NCI-H1105 (cell line): ENCODE measurements at regions not wholly inside any gene's neighbourhood (a gene's known extent, or its start where the extent isn't known, plus 50 kb on each side); places are given as distances from the start of the nearest gene placed in this dataset.
"Not testable (repeated sequence)": the region's sequence is repeated elsewhere in the genome, so short reads cannot be mapped to it uniquely, and the experiment has no call there.

Experiments used
- DNase-seq: peaks from one replicate; lab custom pipeline; 2025; lab: John Stamatoyannopoulos, UW

GRCh38 chr5:25393256-25393655 is 748.5 kb upstream of the CDH10 start:
- no peak for DNase-seq

DNA sequence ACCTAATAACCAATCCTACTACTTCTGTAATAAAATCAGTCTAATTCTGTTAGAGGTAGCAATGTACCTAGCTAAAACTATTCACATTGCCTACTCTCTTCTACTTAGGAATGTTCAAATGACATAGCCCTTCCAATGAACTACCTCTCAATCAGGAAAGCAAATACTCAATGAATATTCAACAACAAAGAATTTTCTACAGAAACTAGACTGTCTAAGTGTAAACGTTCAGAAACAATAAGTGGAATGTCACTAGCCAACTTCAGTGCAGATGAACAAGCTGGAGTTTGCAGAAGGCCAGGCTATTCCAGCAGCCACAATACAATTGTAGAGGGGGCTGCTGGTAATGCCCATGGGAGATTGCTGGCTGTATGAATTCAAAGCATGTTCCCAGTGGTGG is 743.2 kb upstream of the CDH10 start:
- DNase-seq: no peak

DNA sequence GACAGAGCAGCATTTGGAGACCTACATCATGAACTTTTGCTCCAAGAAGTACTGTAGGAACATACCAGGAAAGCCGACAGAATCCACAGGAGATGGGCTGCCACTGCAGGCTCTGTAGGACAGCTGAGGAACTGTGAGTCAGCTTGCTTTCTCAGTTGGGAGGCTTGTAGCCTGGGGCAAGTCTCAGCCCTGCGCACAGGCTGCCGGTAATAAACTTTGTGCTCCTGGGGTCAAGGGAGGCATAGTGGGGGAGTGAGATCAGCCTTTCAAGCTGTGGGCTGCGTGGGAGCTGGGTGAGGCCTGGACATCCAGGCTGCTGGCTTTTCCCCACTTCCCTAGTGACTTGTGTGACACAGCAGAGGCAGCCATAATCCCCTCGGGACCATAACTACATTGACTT is 718.0 kb upstream of the CDH10 start:
- DNase-seq: no peak

DNA sequence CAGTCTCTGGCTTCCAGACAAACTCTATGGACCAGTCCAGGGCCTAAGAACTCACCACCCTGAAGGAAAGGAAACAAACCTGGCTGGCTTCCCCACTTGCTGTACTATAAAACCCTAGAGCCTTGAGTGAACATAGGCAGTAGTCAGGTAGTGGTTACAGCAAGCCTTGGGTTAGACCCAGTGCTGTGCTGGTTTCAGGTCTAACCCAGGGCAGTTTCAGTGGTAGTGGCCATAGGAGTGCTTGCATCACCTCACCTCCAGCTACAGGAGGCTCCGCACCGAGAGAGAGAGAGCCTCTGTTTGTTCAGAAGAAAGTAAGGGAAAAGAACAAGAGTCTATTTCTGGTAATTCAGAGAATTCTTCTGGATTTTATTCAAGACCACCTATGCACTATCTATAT is 714.1 kb upstream of the CDH10 start:
- no peak for DNase-seq

DNA sequence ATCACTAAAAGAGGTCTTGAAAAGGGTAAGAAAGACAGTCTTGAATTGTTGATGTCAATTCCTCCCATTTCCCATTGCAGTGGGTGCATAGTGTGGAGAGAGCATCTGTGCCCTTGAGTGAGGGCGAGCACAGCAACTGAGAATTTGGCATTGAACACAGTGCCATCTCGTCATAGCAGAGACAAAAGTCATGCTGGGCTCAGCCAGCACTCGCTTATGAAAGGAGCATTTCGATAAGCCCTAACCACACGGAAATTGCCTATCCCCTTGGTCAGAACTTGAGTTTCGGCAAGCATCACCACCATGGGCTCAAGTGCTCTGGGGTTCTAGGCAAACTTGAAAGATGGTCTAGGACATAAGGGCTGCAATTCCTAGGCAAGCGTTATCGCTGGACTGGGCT is 712.8 kb upstream of the CDH10 start:
- DNase-seq: no peak

DNA sequence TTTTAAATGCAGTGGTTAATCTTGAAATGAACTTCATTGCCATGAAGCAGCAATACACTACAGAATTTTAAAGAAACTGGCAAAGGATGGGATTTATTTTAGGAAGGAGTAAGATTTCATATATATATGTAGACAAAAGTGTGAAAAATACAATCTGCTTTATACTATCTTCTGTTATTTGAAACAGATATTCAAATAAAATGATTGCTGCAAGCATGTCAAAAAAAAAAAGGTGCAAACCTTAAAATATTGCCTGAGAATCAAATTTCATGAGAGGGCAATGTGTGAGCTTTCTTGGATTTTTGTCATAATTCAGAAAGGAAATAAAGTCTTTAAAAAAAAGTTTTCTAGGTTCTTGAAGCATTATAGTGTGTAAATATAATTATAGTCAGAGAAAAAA is 705.0 kb upstream of the CDH10 start:
- DNase-seq: no peak

DNA sequence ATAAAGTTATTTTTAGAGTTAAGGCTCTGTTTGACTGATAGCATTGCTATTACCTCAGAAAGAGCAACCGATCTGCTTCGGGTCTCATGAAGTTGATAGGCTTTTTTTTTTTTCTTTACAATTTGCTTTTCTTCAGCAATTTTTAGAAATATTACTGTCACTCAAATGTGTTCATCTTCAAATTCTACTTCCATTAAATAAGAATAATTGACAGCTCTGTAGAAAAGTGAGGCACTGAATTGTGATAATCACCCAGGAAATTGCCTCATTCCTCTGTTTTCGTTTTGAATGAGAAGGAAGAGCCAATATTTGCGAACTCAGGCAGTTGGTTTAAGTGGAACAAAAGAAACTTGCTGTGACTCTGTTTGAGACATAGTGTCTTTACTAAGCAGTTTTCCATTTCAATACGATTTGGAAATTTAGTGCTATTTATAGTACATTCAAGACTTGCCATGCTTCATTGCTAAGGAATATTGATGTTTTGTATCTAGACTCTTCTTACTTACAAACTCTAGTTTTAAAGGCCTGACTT is 700.5 kb upstream of the CDH10 start:
- no peak for DNase-seq

GRCh38 chr5:25339541-25339940 is 694.8 kb upstream of the CDH10 start:
- DNase-seq: no peak

DNA sequence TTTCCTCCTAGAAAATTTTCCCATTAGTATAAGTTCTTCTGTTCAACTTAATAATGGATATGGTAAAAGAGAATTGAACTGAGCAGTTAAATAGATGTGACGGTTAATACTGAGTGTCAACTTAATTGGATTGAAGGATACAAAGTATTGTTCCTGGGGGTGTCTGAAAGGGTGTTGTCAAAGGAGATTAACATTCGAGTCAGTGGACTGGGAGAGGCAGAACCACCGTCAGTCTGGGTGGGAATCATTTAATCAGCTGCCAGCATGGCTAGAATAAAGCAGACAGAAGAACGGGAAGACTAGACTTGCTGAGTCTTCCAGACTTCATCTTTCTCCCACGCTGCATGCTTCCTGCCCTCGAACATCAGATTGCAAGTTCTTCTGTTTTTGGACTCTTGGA is 689.6 kb upstream of the CDH10 start:
- DNase-seq: no peak

DNA sequence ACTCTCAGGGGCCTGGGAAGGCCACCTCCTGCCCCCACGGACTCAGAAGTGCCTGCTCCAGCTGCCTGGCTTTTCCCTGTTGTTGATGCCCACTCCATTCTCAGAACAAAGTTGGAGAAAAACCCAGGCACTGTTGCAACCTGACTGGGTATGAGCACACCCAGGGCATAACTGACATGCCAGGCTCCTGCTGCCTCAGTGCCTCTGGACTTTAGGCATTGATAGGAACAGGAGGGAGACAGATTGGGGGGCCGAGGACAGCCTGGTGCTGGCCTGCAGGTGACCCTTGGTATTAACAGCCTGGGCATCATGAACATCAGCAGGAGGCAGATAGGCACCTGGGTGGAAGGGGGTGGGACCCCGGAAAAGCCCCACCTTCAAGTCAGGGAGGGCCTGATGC is 685.9 kb upstream of the CDH10 start:
- no peak for DNase-seq

DNA sequence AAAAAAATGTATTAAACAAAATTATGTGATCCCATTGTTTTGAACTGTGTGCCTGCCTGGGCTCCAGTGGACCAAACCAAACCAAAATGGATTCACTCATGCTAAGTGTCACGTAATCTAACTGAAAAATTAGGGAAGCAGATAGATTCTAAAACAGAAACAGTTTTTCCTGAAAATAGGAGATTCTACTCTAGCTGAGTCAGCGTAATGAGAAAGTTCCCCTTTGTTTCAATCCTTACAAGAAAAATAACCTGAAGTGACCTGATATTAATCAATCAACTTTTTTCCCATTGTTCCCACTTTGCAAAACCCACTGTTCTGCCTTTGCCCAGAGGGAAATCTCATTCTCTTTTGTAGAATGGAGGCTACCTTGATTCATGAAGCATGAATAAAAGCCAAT is 682.4 kb upstream of the CDH10 start:
- DNase-seq: no peak

DNA sequence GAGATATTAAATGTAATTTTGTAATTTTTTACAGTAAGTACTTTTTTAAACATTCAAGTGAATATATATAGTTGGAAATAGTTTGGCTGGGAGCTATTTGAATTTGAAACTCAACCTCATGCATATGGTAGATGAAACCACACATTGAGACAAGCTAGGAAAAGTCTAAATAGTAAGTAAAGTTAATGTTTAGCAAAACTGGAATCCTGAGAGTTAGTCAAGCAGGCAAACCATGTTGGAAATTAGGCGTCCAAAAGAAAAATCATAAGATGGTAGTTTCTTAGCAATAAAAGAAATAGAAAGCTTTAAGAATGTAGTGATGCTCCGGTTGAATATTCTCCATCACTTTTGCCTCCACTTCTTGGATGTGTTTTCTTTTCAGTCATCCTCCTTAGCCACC is 657.1 kb upstream of the CDH10 start:
- DNase-seq: no peak

DNA sequence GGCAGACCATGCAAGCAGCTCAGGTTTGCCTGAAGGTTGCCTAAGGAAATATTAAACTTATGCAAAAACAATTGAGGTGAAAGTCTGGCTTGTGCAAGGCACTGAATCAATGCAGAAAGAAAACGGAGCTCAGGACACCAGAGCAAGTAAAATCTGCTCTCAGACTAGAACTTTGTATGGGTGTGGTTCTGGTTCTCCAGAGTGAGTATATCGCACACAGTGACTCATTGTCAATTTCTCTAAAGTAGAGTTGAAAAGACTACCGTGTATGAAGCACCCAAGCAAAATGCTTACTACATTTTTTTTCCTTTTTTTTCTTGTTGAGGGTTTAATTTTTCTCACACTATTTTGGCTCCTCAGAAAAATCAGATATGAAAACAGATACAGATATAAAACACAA is 650.3 kb upstream of the CDH10 start:
- DNase-seq: no peak

- DNase-seq: not testable (repeated sequence)
These were observed 645.0 kb upstream of the CDH10 start for GRCh38 chr5:25289766-25290165.

DNA sequence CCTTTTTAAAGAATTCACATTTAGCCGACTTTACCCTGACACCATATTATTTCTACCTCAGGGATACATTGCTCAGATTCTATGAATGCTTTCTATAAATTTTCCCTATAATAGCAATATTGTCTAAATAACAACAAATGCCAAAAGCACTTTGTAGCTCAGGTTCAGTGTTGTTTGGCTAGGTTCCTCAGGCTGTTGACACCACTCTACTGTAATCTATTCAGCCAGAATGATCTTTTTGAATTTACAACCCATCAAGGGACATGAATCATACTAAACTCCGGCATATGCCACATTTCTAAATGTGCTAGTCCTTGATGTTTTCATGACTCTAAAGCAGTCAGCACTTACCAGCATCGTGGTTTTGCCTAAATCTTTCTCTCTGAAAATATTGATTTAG is 641.5 kb upstream of the CDH10 start:
- no peak for DNase-seq

DNA sequence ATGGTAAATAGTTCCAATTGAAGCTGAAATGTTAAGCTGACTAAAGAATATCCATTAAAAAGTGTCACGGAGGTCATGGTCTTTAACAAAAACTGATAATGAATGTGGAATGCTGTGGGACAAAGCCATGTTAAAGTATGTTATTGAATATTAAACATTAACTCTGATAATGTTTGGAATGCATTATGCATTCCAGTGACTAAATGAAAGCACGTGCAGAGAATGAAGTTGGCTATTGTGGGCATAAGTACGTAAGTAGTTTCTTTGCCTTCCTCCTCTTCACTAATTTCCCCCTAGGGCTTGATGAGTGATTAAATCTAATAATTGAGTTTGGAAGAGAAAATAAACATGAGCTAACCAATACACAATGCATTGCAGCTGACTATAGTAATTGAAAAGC is 640.4 kb upstream of the CDH10 start:
- DNase-seq: no peak

DNA sequence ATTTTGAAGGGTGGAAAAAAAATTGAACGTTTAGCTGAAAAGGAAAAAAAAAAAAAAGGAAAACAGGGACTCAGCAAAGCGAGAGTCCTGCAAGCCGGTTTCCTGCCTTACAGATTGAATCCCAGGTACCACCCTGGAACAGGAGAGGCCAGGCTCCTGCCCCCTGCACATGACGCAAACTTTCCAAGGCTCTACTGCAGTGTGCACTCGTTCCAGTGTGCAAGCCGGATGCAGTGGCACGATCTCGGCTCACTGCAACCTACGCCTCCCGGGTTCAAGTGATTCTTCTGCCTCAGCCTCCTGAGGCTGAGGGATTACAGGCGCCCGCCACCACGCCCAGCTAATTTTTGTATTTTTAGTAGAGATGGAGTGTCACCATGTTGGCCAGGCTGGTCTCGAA is 618.7 kb upstream of the CDH10 start:
- not testable (repeated sequence) for DNase-seq

- no peak for DNase-seq
These were observed 617.4 kb upstream of the CDH10 start for GRCh38 chr5:25262221-25262620.

DNA sequence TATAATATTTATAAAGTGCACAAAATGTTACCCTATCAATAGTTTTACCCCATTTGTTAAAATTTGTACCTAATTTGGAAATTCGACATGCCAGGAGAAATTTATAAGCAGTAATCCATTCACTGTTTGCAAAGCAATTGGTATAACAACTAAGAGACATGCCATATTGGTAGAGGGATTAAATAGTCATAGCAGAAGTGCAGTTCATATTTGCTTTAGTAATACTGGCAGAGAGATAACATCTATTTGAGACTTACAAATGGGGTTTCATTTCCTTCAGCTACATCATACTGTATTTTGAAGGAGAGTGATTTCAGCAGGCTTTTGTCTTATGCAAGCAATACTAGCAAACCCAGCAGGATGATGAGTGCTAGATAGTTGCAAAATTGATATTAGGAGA is 610.4 kb upstream of the CDH10 start:
- DNase-seq: no peak

DNA sequence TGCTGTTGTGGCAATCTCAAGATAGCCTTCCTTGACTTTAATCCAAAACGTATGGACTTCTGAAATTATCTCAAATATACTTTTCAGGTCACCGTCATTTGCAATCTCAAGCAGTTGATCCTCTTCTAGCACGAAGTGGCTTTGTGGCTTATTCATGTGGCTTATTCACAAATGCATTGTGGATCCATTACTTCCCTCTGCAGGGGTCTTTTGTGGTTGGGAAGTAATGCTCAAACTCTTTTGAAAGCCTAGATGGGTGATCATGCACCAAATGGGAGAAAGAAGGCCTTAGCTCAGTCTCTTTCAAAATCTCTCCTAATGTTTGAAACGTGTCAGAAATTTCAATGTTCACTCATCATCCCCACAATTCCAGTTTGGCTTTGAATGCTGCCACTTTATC is 597.2 kb upstream of the CDH10 start:
- no peak for DNase-seq

GRCh38 chr5:25238720-25239119 is 593.9 kb upstream of the CDH10 start:
- DNase-seq: not testable (repeated sequence)

GRCh38 chr5:25224316-25224982 is 579.7 kb upstream of the CDH10 start:
- DNase-seq: no peak

DNA sequence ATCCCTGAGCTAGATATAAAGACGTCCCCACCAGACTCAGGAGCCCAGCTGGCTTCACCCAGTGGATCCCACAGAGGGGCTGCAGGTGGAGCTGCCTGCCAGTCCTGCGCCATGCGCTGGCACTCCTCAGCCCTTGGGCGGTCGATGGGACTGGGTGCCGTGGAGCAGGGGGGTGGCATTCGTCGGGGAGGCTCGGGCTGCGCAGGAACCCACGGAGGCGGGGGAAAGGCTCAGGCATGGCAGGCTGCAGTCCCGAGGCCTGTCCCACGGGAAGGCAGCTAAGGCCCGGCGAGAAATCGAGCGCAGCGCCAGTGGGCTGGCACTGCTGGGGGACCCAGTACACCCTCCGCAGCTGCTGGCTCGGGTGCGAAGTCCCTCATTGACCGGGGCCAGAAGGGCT is 555.1 kb upstream of the CDH10 start:
- not testable (repeated sequence) for DNase-seq

GRCh38 chr5:25190521-25191000 is 545.8 kb upstream of the CDH10 start:
- no peak for DNase-seq
